GM19455 (cell line): ENCODE measurements at regions not wholly inside any gene's neighbourhood (a gene's known extent, or its start where the extent isn't known, plus 50 kb on each side); places are given as distances from the start of the nearest gene placed in this dataset.

Source experiments
- ATAC-seq: cut with Tn5 transposase; IDR thresholded peaks from one replicate; pipeline ENCODE4 v1.9.1; 2021; ENCODE audit not compliant: unreplicated experiment

DNA sequence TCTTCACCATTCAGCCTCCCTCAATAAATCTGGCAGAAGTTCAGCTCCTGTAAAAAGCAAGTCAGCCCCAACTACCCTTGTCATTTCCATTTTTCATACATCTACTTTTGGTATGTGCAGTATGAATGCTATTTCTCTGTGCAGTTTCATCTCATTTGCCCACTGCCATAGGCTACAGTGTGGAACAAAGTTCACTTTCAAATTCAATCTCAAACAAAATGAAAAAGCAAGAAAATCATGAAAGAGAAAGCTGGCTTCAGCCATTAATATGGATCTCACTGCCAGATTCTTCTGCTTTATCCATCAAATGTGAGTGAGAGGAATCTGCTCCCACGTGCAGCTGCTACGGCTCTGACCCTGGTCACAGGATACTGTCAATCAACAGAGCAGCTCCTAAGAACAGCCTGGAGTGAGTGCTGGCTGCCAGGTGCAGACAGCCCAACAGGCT is 494.2 kb downstream of the ZNF608 start:
- no peak for ATAC-seq

DNA sequence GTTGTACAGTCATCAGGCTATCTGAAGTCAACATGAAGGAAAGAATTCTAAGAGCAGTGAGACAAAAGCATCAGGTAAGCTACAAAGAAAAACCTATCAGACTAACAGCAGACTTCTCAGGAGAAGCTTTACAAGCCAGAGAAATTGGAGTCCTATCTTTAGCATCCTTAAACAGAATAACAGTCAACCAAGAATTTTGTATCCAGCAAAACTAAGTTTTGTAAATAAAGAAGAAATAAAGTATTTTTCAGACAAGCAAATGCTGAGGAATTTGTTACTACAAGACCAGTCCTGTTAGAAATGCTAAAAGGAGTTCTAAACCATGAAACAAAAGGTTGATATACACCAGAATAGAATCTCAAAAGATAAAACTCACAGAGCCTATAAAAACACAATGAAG is 501.2 kb downstream of the ZNF608 start:
- no peak for ATAC-seq

DNA sequence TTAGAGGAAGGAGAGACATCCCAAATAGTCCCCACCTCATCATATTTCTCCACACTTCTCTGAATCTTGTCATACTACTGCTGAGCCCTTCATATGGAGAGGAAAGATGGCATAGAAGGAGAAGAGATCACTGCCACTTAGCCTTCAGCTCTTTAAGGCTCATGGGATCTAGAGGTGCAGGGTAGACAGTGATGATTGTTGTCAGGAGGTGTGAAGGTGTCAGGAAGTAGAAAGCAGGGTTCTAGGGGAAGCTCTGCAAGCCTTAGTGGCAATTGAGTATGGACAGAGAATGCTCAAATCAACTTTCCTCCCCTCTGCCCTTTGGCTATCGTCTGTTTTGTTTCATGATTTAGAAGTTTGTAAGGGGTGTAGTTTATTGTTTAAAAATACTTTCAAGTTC is 505.7 kb downstream of the ZNF608 start:
- ATAC-seq, result no peak

DNA sequence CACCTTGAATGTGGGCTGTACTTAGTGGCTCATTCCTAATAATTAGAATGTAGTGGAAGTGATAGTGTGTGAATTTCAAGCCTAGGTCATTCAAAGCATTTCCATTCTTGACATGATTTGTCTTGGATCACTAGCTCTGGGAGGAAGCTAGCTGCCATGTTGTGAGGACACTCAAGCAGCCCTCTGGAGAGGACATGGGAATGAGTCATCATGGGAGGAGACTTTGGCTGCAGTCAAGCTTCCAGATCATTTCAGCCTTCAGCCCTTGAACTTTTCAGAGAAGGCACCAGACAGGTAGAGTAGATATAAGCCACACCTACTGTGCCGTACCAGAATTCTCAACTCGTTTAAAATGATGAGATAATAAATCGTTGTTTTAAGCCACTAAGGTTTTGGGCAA is 506.9 kb downstream of the ZNF608 start:
- no peak for ATAC-seq

DNA sequence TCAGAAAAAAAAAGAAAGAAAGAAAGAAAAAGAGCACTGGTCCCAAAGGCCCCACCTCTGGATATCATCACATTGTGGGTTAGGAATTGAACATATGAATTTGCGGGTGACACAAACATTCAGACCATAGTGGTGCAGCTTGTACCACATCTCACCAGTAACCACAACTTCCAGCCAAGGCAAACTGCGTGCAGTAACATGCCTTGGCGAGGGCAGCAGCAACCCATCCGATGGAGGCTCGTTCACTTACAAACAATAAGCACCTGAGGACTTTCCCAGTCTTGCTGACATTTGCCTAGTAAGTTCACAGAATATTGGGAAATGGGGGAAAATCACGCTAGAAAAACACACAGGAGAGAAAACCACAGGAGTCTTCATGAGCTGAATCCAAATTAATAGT is 508.1 kb downstream of the ZNF608 start:
- ATAC-seq, result no peak

DNA sequence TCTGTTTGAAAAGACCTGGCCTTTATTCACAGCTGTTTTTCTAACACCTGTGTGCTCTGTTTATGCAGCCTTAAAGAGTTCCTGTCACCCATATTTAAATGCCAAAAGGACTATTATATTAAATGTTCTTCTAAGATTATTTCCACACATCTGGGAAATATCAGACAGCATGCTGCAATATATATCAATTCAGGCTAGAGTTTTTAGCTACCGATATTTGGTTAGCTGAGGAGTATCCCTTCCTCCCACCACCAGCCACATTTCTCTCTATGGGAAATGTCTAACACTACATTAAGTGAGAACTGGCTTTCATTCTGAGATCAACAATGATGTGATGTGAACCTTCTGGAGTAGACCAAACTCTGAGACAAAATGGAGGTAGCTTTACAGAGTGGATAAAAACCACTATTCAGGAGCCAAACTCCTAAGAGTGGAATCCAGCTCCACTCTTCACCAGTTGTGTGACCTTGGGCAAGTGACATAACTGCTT is 509.2 kb downstream of the ZNF608 start:
- ATAC-seq, result no peak

DNA sequence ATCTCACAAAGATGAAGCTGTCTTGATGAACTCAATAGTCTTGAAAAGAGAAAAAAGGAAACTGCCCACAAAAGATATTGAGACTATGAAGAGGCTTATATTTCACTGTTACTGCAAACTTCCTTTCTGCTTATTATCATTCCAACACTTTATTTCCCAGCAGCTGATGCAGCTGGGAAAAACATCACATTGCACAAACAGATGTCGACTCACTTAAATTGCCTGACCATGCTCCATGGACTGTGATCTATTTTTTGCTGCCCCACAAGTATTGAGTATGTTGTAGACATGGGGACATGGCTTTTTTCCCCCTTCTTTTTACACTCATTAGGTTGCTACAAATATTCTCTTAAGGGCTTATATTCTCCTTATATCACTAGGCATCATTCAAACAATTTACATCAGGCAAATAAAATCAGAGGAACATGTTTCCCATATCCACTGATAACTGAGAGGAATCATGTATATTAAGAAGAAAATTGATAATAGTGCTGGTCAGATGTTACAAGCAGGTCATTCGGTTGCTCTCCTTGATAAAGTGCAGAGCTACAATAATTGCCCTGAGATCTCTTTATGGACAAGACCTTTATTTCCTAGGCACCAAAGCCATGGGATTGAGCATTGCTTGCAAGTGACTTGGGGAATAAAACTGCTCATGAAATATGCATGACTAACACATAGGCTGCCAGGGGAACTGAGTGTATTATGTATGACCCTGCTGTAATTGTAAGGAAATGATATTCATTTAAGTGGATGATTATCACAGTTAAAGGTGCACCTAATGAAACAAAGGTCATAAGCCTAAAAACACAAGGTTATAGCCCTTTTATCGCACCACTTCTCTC is 509.9 kb downstream of the ZNF608 start:
- no peak for ATAC-seq

DNA sequence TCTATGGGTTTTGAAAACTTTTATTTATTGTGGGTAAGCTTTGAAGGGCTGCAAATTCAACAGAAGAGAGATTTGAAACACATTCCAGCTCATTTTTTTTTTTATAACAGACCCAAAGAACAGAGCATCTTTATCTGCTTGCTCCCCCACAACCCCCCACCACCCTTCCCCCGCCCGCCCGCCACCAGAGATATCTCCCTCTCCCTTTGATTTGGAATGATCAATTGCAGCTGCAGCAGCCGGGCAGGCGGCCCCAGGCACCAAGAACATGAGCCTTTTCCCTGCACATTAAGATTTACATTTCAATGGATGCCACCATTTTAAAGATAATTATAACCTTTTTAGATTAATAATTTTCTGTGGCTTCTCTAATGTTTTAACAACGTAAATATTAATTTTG is 510.9 kb downstream of the ZNF608 start:
- ATAC-seq, result no peak

DNA sequence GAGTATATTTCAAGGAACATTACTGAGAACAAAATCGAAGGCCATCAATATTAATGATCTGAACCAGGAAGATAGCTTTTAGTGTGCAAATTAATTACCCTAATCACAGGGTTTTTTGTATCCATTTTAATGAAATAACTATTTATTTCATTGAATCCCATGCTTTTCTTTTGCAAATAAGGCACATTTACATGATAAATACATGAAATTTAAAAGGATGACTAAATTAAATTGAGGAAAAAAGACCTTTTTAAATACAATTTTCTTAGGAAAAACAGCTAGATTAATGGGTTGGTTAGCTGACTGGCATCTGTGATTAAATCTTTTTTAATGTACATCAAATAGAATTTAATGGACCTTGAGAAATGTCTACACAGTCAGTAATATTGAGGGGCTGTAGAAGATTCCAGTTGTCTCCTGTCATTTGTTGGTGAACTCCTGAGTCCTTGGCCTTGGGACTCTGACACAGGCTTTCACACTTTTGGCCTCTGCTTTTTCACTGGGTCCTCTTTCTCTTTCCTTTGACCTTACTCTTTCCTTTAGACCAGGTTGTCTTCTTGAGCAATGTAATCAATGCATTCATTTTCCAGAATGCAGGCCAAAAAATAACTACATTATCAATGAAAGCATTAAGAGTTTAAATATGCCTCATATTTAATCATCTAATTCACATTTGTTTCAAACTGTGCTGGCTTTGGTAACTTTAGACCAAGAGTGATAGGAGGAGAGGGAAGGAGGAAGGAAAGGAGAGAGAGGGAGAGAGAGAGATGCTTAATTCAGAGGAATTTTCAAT is 511.5 kb downstream of the ZNF608 start:
- no peak for ATAC-seq

DNA sequence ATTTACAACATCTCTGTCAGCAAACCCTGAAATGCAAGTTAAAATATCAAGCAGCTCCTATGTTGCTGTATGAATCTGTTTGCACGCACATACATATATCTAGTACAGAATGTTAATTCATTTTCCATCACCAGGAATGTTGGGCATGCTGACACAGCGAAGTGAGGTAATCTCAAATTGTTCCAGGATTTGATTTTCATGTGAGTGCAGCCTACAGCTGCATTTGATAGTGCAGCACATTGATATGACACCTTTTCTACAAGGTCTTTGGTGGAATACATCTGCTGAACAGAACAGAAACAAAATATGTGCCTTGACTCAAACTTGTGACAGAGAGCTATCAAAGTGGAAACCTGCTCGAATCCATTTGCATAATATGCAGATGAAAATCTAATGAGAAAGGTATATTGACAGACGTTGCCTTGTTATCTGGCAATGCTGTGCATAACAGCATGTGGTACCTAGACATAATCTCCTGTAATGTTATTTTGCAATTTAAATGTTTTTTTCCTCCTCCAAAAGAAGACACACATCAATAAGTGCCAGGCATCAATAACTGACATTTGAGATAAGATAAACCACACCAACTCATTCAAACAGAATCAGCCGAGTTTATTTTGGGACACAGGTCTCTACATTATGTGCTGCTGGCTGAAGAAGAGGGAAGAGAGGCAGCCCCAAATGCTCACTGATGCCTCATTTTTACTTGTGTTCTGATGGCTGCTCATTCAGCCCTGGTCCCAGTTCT is 512.2 kb downstream of the ZNF608 start:
- no peak for ATAC-seq

DNA sequence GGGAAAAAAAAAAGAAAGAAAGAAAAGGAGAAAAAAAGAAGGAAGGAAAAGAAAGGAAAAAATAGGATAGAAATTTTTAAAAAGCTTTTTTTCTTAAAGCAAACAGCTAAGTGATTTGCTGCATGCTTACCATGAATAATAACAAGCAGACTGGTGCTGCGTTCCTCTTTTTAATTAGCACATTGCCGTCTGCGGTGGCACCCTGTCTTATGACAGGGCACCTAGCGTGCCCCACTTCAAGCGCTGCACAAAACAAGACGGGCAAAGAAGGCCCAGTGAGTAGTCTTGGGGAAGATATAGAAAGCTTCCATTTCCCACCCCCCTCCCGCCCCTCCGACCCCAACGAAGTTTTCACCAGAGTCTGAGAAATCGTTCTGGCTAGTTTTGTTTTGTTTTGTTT is 513.9 kb downstream of the ZNF608 start:
- no peak for ATAC-seq

DNA sequence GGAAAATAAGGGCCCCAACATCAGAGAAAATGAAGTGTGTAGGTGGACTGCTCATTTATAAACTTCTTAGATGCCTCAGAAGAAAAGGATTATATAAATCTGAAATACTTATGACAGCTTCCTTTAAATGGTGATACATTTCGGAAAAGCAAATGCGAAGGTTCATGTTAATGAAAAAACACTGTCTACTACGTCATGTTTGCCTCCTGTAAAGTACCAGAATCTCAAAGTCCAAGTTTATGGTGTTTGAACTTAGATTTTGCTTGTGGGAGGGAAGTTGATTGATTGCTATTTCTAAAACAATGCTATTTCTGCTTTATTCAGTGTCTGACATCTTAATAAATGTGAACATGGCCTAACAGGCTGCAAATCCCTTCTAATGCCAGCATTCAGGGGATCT is 514.6 kb downstream of the ZNF608 start:
- no peak for ATAC-seq

DNA sequence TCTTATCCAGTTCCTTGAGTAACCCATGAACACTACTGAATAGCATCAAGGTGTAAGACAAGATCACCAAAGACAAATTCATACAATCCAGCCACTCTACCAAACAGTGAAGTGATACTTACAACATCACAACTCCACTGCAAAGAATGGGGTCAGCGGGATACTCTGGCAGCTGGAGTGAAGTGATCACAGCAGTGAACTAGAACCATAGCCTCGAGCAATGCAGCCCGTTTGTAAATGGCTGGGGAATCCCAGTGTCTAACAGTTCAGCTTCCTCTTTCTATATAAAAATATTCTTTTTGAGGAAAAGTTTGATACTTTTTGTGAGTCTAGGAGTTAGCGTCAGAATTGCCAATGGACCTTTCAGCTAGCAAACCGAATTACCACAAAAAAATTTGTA is 515.2 kb downstream of the ZNF608 start:
- ATAC-seq, result no peak

DNA sequence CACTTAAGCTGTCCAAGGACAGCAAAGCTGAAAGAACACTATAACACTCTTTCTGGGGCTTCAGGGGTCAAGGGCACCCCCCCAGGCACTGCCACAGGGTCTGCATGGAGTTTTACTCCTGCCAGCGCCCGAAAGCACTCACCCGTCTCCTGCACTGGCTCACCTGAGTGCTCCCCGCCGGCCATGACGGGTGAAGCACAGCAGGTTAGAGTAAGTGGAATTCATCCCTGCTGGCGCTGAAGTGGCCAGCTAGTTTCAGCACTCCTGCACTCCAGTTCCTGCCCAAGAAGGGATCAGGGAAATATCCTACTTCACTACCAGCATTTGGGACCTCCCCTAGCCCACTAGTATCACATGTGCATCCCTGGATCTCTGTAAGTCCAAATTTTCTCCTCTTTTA is 516.0 kb downstream of the ZNF608 start:
- ATAC-seq, result no peak

DNA sequence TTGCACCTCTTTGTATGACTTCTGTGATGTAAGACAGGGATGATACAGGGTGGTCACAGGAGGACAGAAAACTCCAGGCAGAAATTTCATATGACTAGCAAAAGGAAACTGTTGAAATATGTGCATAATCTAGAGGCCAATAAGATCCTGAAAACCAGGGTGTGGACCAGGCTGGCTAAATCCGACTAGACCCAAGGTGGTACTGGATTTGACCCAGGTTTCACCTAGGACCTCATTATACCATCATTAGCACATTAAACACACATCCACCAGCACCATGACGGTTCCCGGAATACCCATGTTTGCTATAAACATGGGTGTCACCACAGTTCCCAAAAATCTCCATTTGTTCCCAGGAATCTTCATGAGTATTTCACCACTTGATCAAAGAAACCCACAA is 517.1 kb downstream of the ZNF608 start:
- ATAC-seq, result no peak

DNA sequence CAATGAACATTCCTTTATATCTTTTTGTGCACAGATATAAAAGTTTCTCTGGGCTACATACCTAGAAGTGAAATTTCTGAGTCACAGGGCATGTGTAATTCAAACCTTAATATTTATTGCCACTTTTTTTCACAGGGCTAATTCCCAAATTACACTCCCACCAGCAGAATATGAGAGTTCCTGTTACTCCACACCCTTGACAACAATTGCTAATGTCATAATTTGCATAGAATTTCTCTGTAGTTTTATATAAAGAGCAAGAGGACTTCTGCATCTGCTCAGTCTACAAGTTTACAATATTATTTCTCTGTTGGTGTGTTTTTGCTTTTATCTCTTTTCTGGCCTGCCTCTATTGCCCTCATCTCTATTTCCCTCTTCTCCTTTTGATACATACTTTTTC is 518.5 kb downstream of the ZNF608 start:
- no peak for ATAC-seq

DNA sequence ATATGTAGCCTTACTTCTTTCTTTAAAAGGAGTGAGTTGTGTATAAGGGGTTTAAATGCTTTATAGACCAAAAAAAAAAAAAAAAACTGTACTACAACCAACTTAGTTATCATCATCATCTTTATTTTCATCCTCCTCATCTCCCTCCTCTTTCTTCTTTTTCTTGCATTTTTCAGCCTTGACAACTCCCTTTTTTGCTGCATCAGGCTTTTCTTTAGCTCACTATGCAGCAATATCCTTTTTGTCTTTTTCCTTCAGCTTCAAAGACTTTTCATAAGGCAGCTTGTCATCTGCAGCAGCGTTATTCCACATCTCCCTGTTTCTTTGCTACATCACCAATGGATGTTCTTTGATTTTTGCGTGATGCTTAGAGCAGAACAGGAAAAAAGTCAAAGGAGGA is 526.0 kb downstream of the ZNF608 start:
- ATAC-seq, result no peak

DNA sequence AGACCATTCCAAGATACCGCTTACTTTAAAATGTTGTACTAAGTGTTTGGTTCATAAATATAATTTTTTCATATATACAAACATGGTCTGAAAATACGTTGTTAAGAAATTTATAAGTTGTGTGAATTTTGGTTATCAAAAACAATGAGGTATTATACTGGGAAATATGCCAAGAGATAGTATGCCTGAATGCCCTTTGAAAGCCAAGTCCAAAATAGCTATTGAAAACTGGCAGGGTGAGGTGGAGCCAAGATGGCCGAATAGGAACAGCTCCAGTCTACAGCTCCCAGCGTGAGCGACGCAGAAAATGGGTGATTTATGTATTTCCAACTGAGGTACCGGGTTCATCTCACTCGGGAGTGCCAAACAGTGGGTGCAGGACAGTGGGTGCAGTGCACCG is 533.5 kb downstream of the ZNF608 start:
- no peak for ATAC-seq

DNA sequence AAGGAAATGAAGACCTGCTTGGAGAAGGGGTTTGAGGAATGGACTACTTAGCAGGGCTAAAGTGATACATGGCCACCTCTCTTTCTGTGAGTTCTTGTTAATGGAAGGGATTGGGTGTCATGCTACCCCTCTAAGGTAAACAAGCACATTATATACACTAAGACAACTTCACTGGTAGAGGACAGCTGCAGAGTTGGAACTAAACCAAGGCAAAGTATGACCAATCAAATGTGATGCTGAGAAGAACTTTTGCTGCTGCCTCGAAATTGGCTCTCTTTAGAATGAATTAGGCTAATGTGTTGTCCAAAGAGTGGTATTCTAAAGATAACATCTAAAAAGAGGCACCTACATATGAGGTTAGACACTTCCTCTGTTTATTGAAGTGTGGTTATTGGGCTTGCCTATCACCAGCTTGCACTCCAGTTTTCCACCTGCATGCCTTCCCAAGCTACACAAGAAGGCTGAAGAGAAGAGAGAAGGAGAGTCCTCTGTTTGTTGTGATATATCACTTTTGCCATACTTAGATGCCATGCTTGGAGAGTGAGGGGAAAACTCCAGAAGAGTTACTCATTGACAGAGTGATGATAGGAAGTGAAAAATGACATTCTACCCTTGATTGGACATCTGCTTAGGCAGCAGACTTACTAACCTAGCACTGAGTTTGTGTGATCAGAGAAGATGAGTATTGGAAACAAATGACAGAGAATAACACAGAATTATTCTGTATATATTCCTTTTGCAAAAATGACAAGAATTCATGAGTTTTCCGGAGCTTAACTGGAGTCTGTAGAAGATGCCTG is 536.1 kb downstream of the ZNF608 start:
- ATAC-seq, result no peak

DNA sequence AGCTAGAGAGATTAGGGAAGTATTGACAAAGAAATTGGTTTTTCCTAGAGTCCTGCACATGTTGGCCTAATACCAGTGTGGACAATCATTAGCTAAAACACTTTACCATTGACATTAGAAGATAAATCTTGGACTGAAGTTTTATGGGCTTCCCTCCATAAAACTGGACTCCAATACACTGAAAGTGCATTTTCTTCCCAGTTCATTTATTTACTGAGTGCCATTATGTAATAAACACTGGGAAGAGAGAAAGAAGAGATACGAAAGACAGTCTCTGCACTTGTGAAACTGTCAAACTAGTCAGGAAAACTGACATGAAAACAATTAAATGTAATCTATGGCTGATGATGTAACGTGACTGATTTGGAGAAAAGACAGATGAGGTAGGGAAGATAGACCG is 539.3 kb downstream of the ZNF608 start:
- no peak for ATAC-seq

DNA sequence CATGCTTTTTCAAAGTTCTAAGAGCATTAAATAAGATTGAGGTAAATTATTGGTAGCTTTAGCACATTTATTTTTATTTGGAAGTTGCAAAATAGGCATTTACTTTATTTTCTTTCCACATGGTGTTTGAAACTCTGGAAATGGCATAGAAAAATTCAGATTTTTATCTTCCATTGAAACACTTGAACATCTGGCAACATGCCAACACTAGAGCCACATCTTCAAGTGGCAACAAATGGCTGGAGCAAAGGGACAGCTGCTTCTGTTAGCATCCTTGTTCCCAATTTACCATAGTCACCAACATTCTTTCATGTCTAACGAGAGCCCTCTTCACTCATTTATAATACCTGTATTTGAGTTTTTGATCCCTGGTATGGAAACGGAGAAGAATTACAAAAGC is 539.9 kb downstream of the ZNF608 start:
- no peak for ATAC-seq
